MG63 (cell line): ENCODE measurements at regions not wholly inside any gene's neighbourhood (a gene's known extent, or its start where the extent isn't known, plus 50 kb on each side); places are given as distances from the start of the nearest gene placed in this dataset.

Source experiments
- DNase-seq: peaks from one replicate; pipeline ENCODE4 v3.0.0-alpha.2; 2020
- H3K27me3 ChIP-seq: fragments of 250-450 bp; sonication (Bioruptor Pico); 2 replicates; pipeline ENCODE4 v1.5.1; 2020; ENCODE audit warnings: mild to moderate bottlenecking, moderate library complexity
- H3K36me3 ChIP-seq: fragments of 250-450 bp; sonication (Bioruptor Pico); 2 replicates; pipeline ENCODE4 v1.5.1; 2020; ENCODE audit warnings: mild to moderate bottlenecking, moderate library complexity
- H3K4me3 ChIP-seq: fragments of 250-450 bp; sonication (Bioruptor Pico); 2 replicates; pipeline ENCODE4 v1.5.1; 2020; ENCODE audit warnings: mild to moderate bottlenecking, moderate library complexity
- H3K9me3 ChIP-seq: fragments of 250-450 bp; sonication (Bioruptor Pico); 2 replicates; pipeline ENCODE4 v1.5.1; 2020; ENCODE audit warnings: mild to moderate bottlenecking, moderate library complexity

DNA sequence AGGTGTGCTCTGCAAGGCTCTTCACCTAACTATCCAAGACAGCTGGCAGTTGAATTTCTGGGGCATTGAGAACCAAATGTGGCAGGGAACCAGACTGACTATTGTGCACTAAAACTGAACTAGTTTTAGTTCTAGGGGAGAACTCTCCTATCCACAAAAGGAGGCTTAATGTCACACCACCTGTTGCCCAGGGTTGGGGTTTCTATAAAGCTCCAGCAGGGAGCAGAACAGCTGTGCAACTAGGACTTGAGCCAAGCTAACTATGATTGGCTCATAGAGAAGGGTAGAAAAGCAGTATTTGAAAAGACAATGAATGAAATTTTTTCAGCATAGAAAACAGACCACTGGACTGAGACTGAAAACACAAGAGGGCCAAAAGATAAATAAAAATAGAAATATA lies 53.3 kb upstream of the FGGY start:
- Histone ChIP-seq H3K36me3 (no peaks in the 10 kb centered on the region), H3K4me3 (no peak overlapping the region), H3K9me3 (no peaks in the 10 kb centered on the region), H3K27me3 (no peaks in the 10 kb centered on the region)
- no peak for DNase-seq

DNA sequence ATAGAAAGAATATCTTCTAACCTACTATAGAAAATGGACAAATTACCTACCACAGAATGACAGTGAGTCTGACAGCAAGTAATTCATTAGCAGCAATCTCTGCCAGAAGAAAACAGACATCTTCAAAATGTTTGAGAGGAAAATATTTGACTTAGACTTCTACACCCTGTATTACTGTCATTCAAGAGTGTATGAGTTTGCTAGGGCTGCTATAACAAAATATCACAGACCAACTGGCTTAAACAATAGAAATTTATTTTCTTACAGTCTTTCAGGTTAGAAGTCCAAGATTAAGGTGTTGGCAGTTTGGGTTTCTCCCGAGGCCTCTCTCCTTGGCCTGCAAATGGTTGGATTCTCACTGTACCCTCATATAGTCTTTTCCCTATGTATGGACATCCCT lies 52.9 kb upstream of the FGGY start:
- Histone ChIP-seq H3K27me3 (no peaks in the 10 kb centered on the region), H3K4me3 (no peak overlapping the region), H3K9me3 (no peaks in the 10 kb centered on the region), H3K36me3 (no peaks in the 10 kb centered on the region)
- DNase-seq: no peak

DNA sequence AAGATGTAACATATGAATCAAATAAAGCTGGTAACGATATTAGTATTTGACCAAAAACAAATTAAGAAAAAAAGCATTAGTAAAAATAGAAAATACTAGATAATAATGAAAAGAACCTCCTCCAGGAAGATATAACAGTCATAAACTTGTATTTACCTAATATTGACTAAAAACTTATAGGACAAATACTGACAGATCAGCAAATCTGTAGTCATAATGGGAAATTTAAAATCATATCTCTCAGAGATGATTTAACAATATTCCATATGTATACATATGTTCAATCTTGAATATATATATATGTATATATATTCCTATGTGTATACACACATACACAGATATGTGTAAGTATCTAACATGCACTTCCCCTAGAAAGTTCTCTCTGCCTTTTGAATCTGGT lies 52.0 kb upstream of the FGGY start:
- no peaks in the 10 kb centered on the region for H3K27me3 ChIP-seq
- H3K4me3 ChIP-seq: no peak overlapping the region

More for the DNA sequence above, 52.0 kb upstream of the FGGY start:
- H3K9me3 ChIP-seq: no peaks in the 10 kb centered on the region
- DNase-seq: no peak
- H3K36me3 ChIP-seq: no peaks in the 10 kb centered on the region
